ENCODE measurements at regions not wholly inside any gene's neighbourhood (a gene's known extent, or its start where the extent isn't known, plus 50 kb on each side); places are given as distances from the start of the nearest gene placed in this dataset.

DNA sequence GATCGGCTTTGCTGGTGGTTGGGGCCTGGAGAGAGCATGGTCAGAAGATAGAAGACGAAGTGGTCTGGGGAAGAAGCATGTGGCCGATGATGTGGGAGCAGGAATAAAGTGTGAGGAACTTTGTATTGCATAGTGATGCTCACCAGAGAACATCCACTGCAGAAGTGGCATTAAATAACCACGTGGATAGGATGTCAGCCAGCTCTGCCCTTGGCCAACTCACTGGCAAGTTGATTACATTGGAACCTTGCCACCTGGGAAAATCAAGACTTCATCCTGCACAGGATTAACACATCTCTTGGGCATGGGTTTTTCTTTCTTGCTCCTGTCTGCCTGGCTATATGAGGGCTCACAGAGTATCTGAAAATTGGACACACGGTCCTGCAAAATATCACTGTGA is 217.4 kb downstream of the DMRT2 start:
- H3K27ac Mint-ChIP-seq (ENCODE audit: unreplicated experiment) = no peak overlapping the region
- no peaks in the 10 kb centered on the region for H3K4me1 Mint-ChIP-seq (ENCODE audit: low read depth)
- H3K27me3 Mint-ChIP-seq (ENCODE audit: low read depth) = peaks cover 3% of the 10 kb centered on the region
- no peaks in the 10 kb centered on the region for H3K36me3 Mint-ChIP-seq (ENCODE audit: low read depth)
- TF ChIP-seq, protein P1, sequence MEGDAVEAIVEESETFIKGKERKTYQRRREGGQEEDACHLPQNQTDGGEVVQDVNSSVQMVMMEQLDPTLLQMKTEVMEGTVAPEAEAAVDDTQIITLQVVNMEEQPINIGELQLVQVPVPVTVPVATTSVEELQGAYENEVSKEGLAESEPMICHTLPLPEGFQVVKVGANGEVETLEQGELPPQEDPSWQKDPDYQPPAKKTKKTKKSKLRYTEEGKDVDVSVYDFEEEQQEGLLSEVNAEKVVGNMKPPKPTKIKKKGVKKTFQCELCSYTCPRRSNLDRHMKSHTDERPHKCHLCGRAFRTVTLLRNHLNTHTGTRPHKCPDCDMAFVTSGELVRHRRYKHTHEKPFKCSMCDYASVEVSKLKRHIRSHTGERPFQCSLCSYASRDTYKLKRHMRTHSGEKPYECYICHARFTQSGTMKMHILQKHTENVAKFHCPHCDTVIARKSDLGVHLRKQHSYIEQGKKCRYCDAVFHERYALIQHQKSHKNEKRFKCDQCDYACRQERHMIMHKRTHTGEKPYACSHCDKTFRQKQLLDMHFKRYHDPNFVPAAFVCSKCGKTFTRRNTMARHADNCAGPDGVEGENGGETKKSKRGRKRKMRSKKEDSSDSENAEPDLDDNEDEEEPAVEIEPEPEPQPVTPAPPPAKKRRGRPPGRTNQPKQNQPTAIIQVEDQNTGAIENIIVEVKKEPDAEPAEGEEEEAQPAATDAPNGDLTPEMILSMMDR (IDR thresholded peaks at IDR 0.05) = no peak
- H3K9me3 Mint-ChIP-seq (ENCODE audit: low read depth) = peaks cover 28% of the 10 kb centered on the region
- DNase-seq (ENCODE audit: low spot score) = no peak
- H3K4me3 Mint-ChIP-seq (ENCODE audit: unreplicated experiment) = no peak overlapping the region

GRCh38 chr9:1269533-1270315 is 219.6 kb downstream of the DMRT2 start:
- no peaks in the 10 kb centered on the region for H3K4me1 Mint-ChIP-seq (ENCODE audit: low read depth)
- H3K4me3 Mint-ChIP-seq (ENCODE audit: unreplicated experiment) = no peak overlapping the region
- DNase-seq (ENCODE audit: low spot score) = no peak
- H3K36me3 Mint-ChIP-seq (ENCODE audit: low read depth) = no peaks in the 10 kb centered on the region
- no peaks in the 10 kb centered on the region for H3K27me3 Mint-ChIP-seq (ENCODE audit: low read depth)
- no peak overlapping the region for H3K27ac Mint-ChIP-seq (ENCODE audit: unreplicated experiment)
- H3K9me3 Mint-ChIP-seq (ENCODE audit: low read depth) = peaks cover 19% of the 10 kb centered on the region
- TF ChIP-seq, protein P1 (IDR thresholded peaks at IDR 0.05) = no peak

DNA sequence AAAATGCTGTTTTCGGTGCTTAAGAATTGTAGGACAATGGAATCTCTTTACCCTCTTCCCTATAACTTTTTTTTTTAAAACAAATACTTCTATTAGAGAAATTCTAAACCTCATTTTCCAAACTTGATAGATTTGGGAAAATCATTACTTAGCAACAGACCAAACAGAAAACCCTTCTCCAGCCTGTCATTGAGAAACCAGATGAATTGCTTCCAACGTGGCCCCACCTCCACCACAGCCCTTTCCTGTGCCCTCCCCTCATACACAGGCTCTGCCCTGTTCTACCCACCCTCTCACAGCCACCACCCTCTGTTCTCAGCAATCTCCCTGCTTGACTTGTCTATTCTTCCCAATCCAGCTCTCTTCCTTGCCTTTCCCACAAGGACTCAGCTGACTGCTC is 221.2 kb downstream of the DMRT2 start:
- no peak for DNase-seq (ENCODE audit: low spot score)
- H3K27ac Mint-ChIP-seq (ENCODE audit: unreplicated experiment) = no peak overlapping the region
- TF ChIP-seq, protein P1 (IDR thresholded peaks at IDR 0.05) = no peak

GRCh38 chr9:1271786-1272185 is 221.6 kb downstream of the DMRT2 start:
- DNase-seq (ENCODE audit: low spot score) = no peak
- Mint-ChIP-seq H3K27ac (ENCODE audit: unreplicated experiment) (no peak overlapping the region), H3K9me3 (ENCODE audit: low read depth) (peaks cover 20% of the 10 kb centered on the region), H3K36me3 (ENCODE audit: low read depth) (no peaks in the 10 kb centered on the region), H3K4me3 (ENCODE audit: unreplicated experiment) (no peak overlapping the region), H3K27me3 (ENCODE audit: low read depth) (no peaks in the 10 kb centered on the region), H3K4me1 (ENCODE audit: low read depth) (no peaks in the 10 kb centered on the region)
- TF ChIP-seq, protein P1 (IDR thresholded peaks at IDR 0.05) = no peak

More for the DNA sequence above, 221.2 kb downstream of the DMRT2 start:
- no peaks in the 10 kb centered on the region for H3K36me3 Mint-ChIP-seq (ENCODE audit: low read depth)
- no peak overlapping the region for H3K4me3 Mint-ChIP-seq (ENCODE audit: unreplicated experiment)
- H3K27me3 Mint-ChIP-seq (ENCODE audit: low read depth) = no peaks in the 10 kb centered on the region
- H3K4me1 Mint-ChIP-seq (ENCODE audit: low read depth) = no peaks in the 10 kb centered on the region
- peaks cover 24% of the 10 kb centered on the region for H3K9me3 Mint-ChIP-seq (ENCODE audit: low read depth)

GRCh38 chr9:1272488-1272887 is 222.3 kb downstream of the DMRT2 start:
- DNase-seq (ENCODE audit: low spot score) = no peak
- no peaks in the 10 kb centered on the region for H3K4me1 Mint-ChIP-seq (ENCODE audit: low read depth)
- H3K27ac Mint-ChIP-seq (ENCODE audit: unreplicated experiment) = no peak overlapping the region
- TF ChIP-seq, protein P1 (IDR thresholded peaks at IDR 0.05) = no peak
- no peaks in the 10 kb centered on the region for H3K36me3 Mint-ChIP-seq (ENCODE audit: low read depth)
- no peaks in the 10 kb centered on the region for H3K27me3 Mint-ChIP-seq (ENCODE audit: low read depth)
- H3K4me3 Mint-ChIP-seq (ENCODE audit: unreplicated experiment) = no peak overlapping the region
- H3K9me3 Mint-ChIP-seq (ENCODE audit: low read depth) = peaks cover 18% of the 10 kb centered on the region
